GM12872 (cell line): ENCODE measurements at regions not wholly inside any gene's neighbourhood (a gene's known extent, or its start where the extent isn't known, plus 50 kb on each side); places are given as distances from the start of the nearest gene placed in this dataset.

Source experiments
- CTCF ChIP-seq: IDR thresholded peaks from 3 replicates; pipeline ENCODE4 v1.5.1; 2011; ENCODE audit warnings: low read depth, mild to moderate bottlenecking, low read length, moderate library complexity; ENCODE audit not compliant: insufficient read depth

- TF ChIP-seq CTCF: no peak
These were observed 174.1 kb downstream of the RGS9 start for GRCh38 chr17:65311261-65311660.

- no peak for TF ChIP-seq CTCF
These were observed 170.8 kb downstream of the RGS9 start for GRCh38 chr17:65307961-65308316.

- TF ChIP-seq CTCF: no peak
These were observed 170.2 kb downstream of the RGS9 start for GRCh38 chr17:65307081-65307960.

- TF ChIP-seq CTCF: no peak
These were observed 168.6 kb downstream of the RGS9 start for GRCh38 chr17:65305778-65306177.

- TF ChIP-seq CTCF: no peak
These were observed 167.9 kb downstream of the RGS9 start for GRCh38 chr17:65305116-65305515.

GRCh38 chr17:65301184-65301583 lies 164.0 kb downstream of the RGS9 start:
- no peak for TF ChIP-seq CTCF

GRCh38 chr17:65297916-65298315 lies 160.7 kb downstream of the RGS9 start:
- TF ChIP-seq CTCF: no peak
